Progenitor cell of endocrine pancreas (in vitro differentiated cells): ENCODE measurements at regions not wholly inside any gene's neighbourhood (a gene's known extent, or its start where the extent isn't known, plus 50 kb on each side); places are given as distances from the start of the nearest gene placed in this dataset.

Experiments used
- DNase-seq: peaks from one replicate; pipeline ENCODE4 v3.0.0; 2021; ENCODE audit warnings: low spot score; ENCODE audit not compliant: unreplicated experiment
- H3K27ac Mint-ChIP-seq: 2 replicates; pipeline ENCODE4 v1.8.0; 2021; ENCODE audit warnings: mild to moderate bottlenecking, moderate library complexity, mixed read lengths
- H3K27me3 Mint-ChIP-seq: 2 replicates; pipeline ENCODE4 v1.8.0; 2021; ENCODE audit warnings: mixed read lengths
- H3K36me3 Mint-ChIP-seq: 2 replicates; pipeline ENCODE4 v1.8.0; 2022; ENCODE audit warnings: mixed read lengths; ENCODE audit not compliant: insufficient read depth
- H3K4me1 Mint-ChIP-seq: 2 replicates; pipeline ENCODE4 v1.8.0; 2021; ENCODE audit warnings: low read depth, mixed read lengths
- H3K4me3 Mint-ChIP-seq: 2 replicates; pipeline ENCODE4 v1.8.0; 2021; ENCODE audit warnings: low read depth, mild to moderate bottlenecking, moderate library complexity, mixed read lengths
- H3K9me3 Mint-ChIP-seq: 2 replicates; pipeline ENCODE4 v1.8.0; 2021; ENCODE audit warnings: low read depth, mixed read lengths
- CTCF ChIP-seq: fragments of 200-600 bp; sonication (generic); IDR thresholded peaks from one replicate; pipeline ENCODE4 v1.5.0; 2021; ENCODE audit warnings: antibody characterized with exemption, mild to moderate bottlenecking; ENCODE audit not compliant: unreplicated experiment

DNA sequence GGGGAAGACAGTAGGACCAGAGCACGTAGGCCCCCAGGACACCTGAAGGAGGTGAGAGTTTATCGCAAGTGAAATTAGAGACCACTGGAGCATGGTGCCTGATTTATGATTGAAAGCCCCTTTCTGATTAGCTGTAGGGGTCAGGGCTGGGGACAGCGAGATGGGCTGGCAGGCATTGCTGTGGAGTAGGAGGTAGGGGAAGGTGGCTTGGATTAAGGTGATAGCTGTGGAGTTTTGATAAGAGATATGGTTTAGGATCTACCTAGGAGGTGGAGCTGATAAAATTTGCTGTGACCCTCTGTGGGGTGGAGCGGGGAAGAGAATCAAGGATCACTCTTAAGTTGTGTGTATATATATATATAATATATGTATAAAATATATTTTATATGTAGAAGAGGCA is 157.5 kb downstream of the CD8B2 start:
- Mint-ChIP-seq H3K27me3 (peaks cover 72% of the 10 kb centered on the region), H3K27ac (no peak overlapping the region), H3K4me3 (no peak overlapping the region), H3K9me3 (no peaks in the 10 kb centered on the region), H3K4me1 (peaks cover 4% of the 10 kb centered on the region), H3K36me3 (no peaks in the 10 kb centered on the region)
- no peak for DNase-seq
- no peak for TF ChIP-seq CTCF

GRCh38 chr2:106646605-106647004 is 159.4 kb downstream of the CD8B2 start:
- TF ChIP-seq CTCF = no peak
- no peak overlapping the region for H3K4me3 Mint-ChIP-seq
- H3K27ac Mint-ChIP-seq = no peak overlapping the region
- no peaks in the 10 kb centered on the region for H3K36me3 Mint-ChIP-seq
- H3K27me3 Mint-ChIP-seq = peaks cover 65% of the 10 kb centered on the region
- DNase-seq = no peak
- H3K4me1 Mint-ChIP-seq = peaks cover 4% of the 10 kb centered on the region
- no peaks in the 10 kb centered on the region for H3K9me3 Mint-ChIP-seq

GRCh38 chr2:106649306-106649705 is 162.1 kb downstream of the CD8B2 start:
- no peak for DNase-seq
- Mint-ChIP-seq H3K4me3 (no peak overlapping the region), H3K9me3 (no peaks in the 10 kb centered on the region), H3K4me1 (peaks cover 3% of the 10 kb centered on the region), H3K27me3 (peaks cover 64% of the 10 kb centered on the region), H3K36me3 (no peaks in the 10 kb centered on the region), H3K27ac (no peak overlapping the region)
- no peak for TF ChIP-seq CTCF

DNA sequence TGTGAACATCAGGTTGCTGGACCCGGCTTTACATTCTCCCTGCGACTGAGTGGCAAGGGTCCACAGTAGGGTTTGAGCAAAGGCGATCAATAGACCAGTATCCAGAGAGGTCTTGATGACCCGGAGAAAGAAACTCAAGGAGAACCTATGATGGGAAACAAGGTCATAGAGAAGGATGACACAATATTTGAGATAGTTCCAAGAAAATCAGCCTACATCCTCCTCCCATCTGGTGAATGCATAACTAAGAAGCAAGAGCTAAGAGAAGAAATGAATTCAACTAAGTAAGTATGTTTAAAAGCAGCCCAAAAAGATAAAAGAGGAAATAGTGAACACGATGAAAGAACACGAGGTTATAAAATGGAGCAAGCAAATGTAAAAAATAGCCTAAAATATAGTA is 166.3 kb downstream of the CD8B2 start:
- H3K4me3 Mint-ChIP-seq = no peak overlapping the region
- no peak for DNase-seq
- H3K36me3 Mint-ChIP-seq = no peaks in the 10 kb centered on the region

DNA sequence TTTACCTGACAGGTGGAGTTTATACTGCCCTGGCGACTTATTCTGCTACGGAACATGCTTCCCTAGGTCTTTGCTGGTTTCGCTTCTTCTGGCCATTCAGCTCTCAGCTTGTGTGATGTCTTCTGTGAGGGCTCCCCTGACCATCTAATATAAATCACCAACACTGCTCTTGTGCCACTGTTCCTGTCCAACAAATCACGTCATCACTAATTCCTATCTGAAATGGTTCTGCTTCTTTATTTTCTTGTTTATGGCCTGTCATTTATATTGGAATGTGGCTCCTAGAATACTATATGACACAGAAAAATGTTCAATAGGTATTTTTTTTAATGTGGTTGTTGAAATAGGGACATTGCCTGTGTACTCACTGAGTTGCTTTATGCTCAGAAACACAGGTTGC is 171.5 kb downstream of the CD8B2 start:
- Mint-ChIP-seq H3K36me3 (peaks cover 5% of the 10 kb centered on the region), H3K27me3 (peaks cover 4% of the 10 kb centered on the region), H3K9me3 (peaks cover 15% of the 10 kb centered on the region), H3K4me1 (no peaks in the 10 kb centered on the region), H3K4me3 (no peak overlapping the region), H3K27ac (no peak overlapping the region)
- no peak for TF ChIP-seq CTCF
- DNase-seq = no peak

More for the DNA sequence above, 166.3 kb downstream of the CD8B2 start:
- no peaks in the 10 kb centered on the region for H3K4me1 Mint-ChIP-seq
- H3K27ac Mint-ChIP-seq = no peak overlapping the region
- H3K9me3 Mint-ChIP-seq = peaks cover 6% of the 10 kb centered on the region
- TF ChIP-seq CTCF = no peak
- peaks cover 30% of the 10 kb centered on the region for H3K27me3 Mint-ChIP-seq
